Naive thymus-derived CD4-positive, alpha-beta T cell (primary cell): ENCODE measurements at regions not wholly inside any gene's neighbourhood (a gene's known extent, or its start where the extent isn't known, plus 50 kb on each side); places are given as distances from the start of the nearest gene placed in this dataset.

Experiments
- ATAC-seq: fragments of 150-1000 bp; cut with Tn5 transposase; 2 replicates; pipeline ENCODE4 v1.10.0; 2021; ENCODE audit warnings: mild to moderate bottlenecking, moderate library complexity
- CTCF ChIA-PET: fragments of 350-600 bp; sonication (Branson Sonifier 250); formaldehyde crosslinking; loops from one replicate; lab custom pipeline; 2021; ENCODE audit warnings: antibody characterized with exemption; lab: Charles Lee
- POLR2A ChIA-PET: fragments of 350-600 bp; sonication (Branson Sonifier 250); formaldehyde crosslinking; loops from one replicate; lab custom pipeline; 2021; ENCODE audit warnings: antibody characterized with exemption, inconsistent platforms; lab: Charles Lee
- DNase-seq, 9 donors: peaks; one replicate each; pipeline versions ENCODE4 v3.0.0 to v3.0.0-alpha.2; 2020 to 2022; ENCODE audit warnings: mixed read lengths in 1 of 9
- H3K27ac ChIP-seq: one replicate; pipeline ENCODE4 v1.7.0; 2013; ENCODE audit warnings: mild to moderate bottlenecking, low read depth, low read length, moderate library complexity
- H3K27me3 ChIP-seq, 2 donors: one replicate each; pipeline ENCODE4 v1.7.0; 2013; ENCODE audit warnings: low read length in 2 of 2, mild to moderate bottlenecking in 2 of 2, moderate library complexity in 2 of 2; ENCODE audit not compliant: control insufficient read depth in 2 of 2, insufficient read depth in 2 of 2
- H3K36me3 ChIP-seq, 3 experiments: 1 replicate in 2 of 3; 2 replicates in 1 of 3; pipeline ENCODE4 v1.7.0; 2013; ENCODE audit warnings: low read length in 3 of 3, mild to moderate bottlenecking in 3 of 3, moderate library complexity in 1 of 3; ENCODE audit not compliant: insufficient read depth in 3 of 3, control insufficient read depth in 2 of 3
- H3K4me1 ChIP-seq, 2 donors: one replicate each; pipeline ENCODE4 v1.7.0; 2013; ENCODE audit warnings: low read length in 2 of 2, mild to moderate bottlenecking in 2 of 2, moderate library complexity in 1 of 2; ENCODE audit not compliant: control insufficient read depth in 2 of 2, insufficient read depth in 2 of 2
- H3K4me3 ChIP-seq: 2 replicates; pipeline ENCODE4 v1.7.0; 2013; ENCODE audit warnings: mild to moderate bottlenecking, low read length
- H3K9me3 ChIP-seq, 3 experiments: 1 replicate in 2 of 3; 2 replicates in 1 of 3; pipeline ENCODE4 v1.7.0; 2013; ENCODE audit warnings: low read length in 3 of 3; ENCODE audit not compliant: control insufficient read depth in 2 of 3
- H3K27ac Mint-ChIP-seq, 9 donors: one replicate each; pipeline ENCODE4 v1.8.0; 2020 to 2022; ENCODE audit warnings: mixed read lengths in 9 of 9, mild to moderate bottlenecking in 8 of 9, moderate library complexity in 5 of 9, inconsistent platforms in 2 of 9
- H3K27me3 Mint-ChIP-seq, 5 donors: one replicate each; pipeline ENCODE4 v1.8.0; 2021 to 2022; ENCODE audit warnings: mixed read lengths in 5 of 5, mild to moderate bottlenecking in 1 of 5
- H3K36me3 Mint-ChIP-seq, 5 donors: one replicate each; pipeline ENCODE4 v1.8.0; 2020 to 2022; ENCODE audit warnings: mixed read lengths in 5 of 5, mild to moderate bottlenecking in 3 of 5, inconsistent platforms in 1 of 5
- H3K4me1 Mint-ChIP-seq, 7 donors: one replicate each; pipeline ENCODE4 v1.8.0; 2020 to 2022; ENCODE audit warnings: mixed read lengths in 7 of 7, mild to moderate bottlenecking in 3 of 7, inconsistent platforms in 1 of 7
- H3K4me3 Mint-ChIP-seq, 10 donors: one replicate each; pipeline ENCODE4 v1.8.0; 2020 to 2022; ENCODE audit warnings: mild to moderate bottlenecking in 10 of 10, mixed read lengths in 10 of 10, moderate library complexity in 6 of 10, inconsistent platforms in 2 of 10
- H3K9me3 Mint-ChIP-seq, 11 donors: one replicate each; pipeline ENCODE4 v1.8.0; 2020 to 2022; ENCODE audit warnings: mixed read lengths in 11 of 11, mild to moderate bottlenecking in 4 of 11, inconsistent platforms in 1 of 11, moderate library complexity in 1 of 11
- intact Hi-C, 2 donors: fragments of 100-400 bp; cut with micrococcal nuclease; formaldehyde crosslinking; loops; one replicate each; pipeline ENCODE4 v1.15.1; 2023

DNA sequence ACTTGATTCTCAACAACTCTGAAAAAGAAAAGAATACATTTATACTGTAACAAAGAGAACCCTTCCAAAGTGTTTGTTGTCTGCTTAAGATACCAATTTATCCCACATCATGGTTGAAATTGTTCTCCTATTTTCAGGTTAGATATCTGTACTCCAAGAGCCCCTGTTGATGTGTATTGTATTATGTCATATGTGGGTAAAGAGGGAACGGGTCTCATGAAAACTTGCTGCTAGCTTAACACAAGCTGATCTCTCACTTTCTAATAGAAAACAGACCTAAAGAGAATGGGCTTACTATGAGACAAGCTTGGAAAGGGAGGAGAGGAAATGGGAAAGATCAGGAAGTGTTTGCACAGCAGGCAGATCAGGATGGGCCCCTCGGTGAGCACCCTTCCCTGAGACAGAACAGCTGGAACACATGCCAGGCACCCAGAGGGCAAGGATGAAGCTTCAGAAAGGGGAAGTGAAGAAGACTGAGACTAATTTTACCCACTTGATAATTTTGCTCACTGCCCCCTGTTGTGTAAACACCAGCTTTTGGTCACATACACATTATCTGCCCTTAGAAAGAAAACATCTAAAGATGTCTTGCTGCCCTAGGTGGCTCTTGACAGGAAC lies 747.9 kb upstream of the CCDC54 start:
- no peaks in the 10 kb centered on the region for H3K4me1 Mint-ChIP-seq
- H3K4me3 Mint-ChIP-seq = no peak overlapping the region
- Histone ChIP-seq H3K27me3 (no peaks in the 10 kb centered on the region), H3K36me3 (no peaks in the 10 kb centered on the region), H3K9me3 (no peaks in the 10 kb centered on the region), H3K4me3 (no peak overlapping the region), H3K4me1 (no peaks in the 10 kb centered on the region), H3K27ac (no peak overlapping the region)
- peaks cover 0 to 5% (median 4%) of the 10 kb centered on the region in 5 donors for H3K27me3 Mint-ChIP-seq
- ATAC-seq (no peak), DNase-seq (no peak)
- H3K36me3 Mint-ChIP-seq = peaks cover 0 to 3% (median 0%) of the 10 kb centered on the region in 5 donors
- ChIA-PET CTCF (no interaction called here), POLR2A (no interaction called here)
- peaks cover 0 to 9% (median 1%) of the 10 kb centered on the region in 11 donors for H3K9me3 Mint-ChIP-seq
- no peak overlapping the region for H3K27ac Mint-ChIP-seq
- intact Hi-C loops = no loop called here

DNA sequence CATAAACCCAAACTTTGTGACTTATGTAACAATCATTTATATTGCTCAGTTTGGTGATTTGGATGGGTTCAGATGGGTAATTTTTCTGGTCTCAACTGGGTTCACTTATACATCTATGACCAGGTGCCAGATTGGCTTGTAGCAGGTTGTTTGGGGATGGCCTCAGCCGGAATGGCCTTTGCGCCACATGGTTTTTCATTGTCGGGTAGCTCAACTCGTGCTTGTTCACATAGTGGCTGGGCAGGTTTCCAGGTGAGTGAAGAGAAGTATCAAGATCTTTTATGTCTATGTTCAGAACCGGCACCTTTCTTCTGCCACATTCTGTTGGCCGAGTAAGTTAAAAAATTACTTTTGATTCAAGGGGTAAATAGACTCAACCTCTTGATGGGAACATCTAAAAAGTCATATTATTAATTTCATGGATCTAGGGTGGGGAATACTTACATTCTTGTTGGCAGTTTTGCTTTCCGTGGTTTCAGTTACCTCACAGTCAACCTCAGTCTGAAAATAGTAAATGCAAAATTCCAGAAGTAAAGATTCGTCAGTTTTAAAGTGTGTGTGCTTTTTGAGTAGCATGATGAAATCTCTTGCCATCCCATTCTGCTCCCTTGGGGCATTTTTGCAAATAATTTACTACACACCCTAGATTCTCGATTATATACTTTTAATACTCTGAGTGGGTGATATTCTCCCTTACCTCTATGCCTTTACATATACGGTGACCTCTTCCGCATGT lies 745.7 kb upstream of the CCDC54 start:
- H3K27ac ChIP-seq = no peak overlapping the region
- no peaks in the 10 kb centered on the region for H3K9me3 ChIP-seq
- Mint-ChIP-seq H3K27me3 (peaks cover 0 to 10% (median 5%) of the 10 kb centered on the region in 5 donors), H3K27ac (no peak overlapping the region), H3K4me3 (no peak overlapping the region), H3K4me1 (no peaks in the 10 kb centered on the region), H3K36me3 (no peaks in the 10 kb centered on the region), H3K9me3 (no peaks in the 10 kb centered on the region)
- H3K36me3 ChIP-seq = no peaks in the 10 kb centered on the region
- no peaks in the 10 kb centered on the region for H3K27me3 ChIP-seq
- ATAC-seq (no peak), DNase-seq (no peak)
- H3K4me1 ChIP-seq = no peaks in the 10 kb centered on the region
- CTCF ChIA-PET = no interaction called here
- intact Hi-C loops = no loop called here
- H3K4me3 ChIP-seq = no peak overlapping the region
- POLR2A ChIA-PET = no interaction called here

DNA sequence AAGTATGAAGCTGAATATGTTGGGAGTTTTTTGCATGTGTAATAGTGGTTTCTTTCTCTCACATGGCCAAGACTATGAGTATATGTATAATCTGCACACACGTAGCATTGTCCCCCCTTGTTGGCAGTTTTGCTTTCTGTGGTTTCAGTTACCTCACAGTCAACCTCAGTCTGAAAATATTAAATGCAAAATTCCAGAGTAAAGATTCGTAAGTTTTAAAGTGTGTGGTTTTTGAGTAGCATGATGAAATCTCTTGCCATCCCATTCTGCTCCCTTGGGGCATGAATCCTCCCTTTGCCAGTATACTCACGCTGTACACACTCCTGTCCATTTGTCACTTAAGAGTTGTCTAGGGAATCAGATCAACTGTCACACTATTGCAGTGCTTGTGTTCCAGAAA lies 742.0 kb upstream of the CCDC54 start:
- H3K27ac Mint-ChIP-seq = no peak overlapping the region
- intact Hi-C loops = no loop called here
- POLR2A ChIA-PET = no interaction called here

DNA sequence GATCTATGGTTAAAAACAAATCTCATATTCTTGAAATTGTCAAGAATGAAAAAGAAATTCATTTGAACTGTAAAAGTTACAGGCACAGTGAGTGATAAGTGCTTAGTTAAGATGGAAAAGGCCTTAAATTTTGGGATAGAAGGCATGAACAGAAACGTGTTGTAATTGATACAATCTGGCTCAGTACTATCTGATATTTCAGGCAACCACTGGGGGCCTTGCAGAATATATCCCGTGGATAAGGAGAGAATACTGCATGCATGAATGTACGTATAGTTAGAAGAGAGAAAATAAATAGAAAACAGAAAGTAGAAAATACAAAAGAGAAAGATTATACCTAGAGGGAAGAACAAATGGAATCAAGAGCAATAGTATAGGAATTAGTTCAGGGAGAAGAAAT lies 741.4 kb upstream of the CCDC54 start:
- DNase-seq (no peak), ATAC-seq (no peak)
- CTCF ChIA-PET = no interaction called here
- POLR2A ChIA-PET = no interaction called here
- H3K36me3 ChIP-seq = no peaks in the 10 kb centered on the region
- H3K4me3 Mint-ChIP-seq = no peak overlapping the region
- no peaks in the 10 kb centered on the region for H3K9me3 Mint-ChIP-seq
- no peaks in the 10 kb centered on the region for H3K36me3 Mint-ChIP-seq
- H3K4me1 Mint-ChIP-seq = no peaks in the 10 kb centered on the region
- no peak overlapping the region for H3K4me3 ChIP-seq
- H3K27me3 Mint-ChIP-seq = peaks cover 0 to 15% (median 5%) of the 10 kb centered on the region in 5 donors
- intact Hi-C loops = no loop called here
- no peaks in the 10 kb centered on the region for H3K27me3 ChIP-seq
- no peaks in the 10 kb centered on the region for H3K4me1 ChIP-seq
- H3K27ac ChIP-seq = no peak overlapping the region
- H3K27ac Mint-ChIP-seq = no peak overlapping the region
- H3K9me3 ChIP-seq = no peaks in the 10 kb centered on the region

More for the DNA sequence above, 742.0 kb upstream of the CCDC54 start:
- Histone ChIP-seq H3K4me3 (no peak overlapping the region), H3K4me1 (no peaks in the 10 kb centered on the region), H3K36me3 (no peaks in the 10 kb centered on the region), H3K9me3 (no peaks in the 10 kb centered on the region), H3K27ac (no peak overlapping the region), H3K27me3 (no peaks in the 10 kb centered on the region)
- peaks cover 0 to 15% (median 5%) of the 10 kb centered on the region in 5 donors for H3K27me3 Mint-ChIP-seq
- ATAC-seq (no peak), DNase-seq (no peak)
- no peak overlapping the region for H3K4me3 Mint-ChIP-seq
- no peaks in the 10 kb centered on the region for H3K9me3 Mint-ChIP-seq
- H3K4me1 Mint-ChIP-seq = no peaks in the 10 kb centered on the region
- H3K36me3 Mint-ChIP-seq = no peaks in the 10 kb centered on the region
- CTCF ChIA-PET = no interaction called here

DNA sequence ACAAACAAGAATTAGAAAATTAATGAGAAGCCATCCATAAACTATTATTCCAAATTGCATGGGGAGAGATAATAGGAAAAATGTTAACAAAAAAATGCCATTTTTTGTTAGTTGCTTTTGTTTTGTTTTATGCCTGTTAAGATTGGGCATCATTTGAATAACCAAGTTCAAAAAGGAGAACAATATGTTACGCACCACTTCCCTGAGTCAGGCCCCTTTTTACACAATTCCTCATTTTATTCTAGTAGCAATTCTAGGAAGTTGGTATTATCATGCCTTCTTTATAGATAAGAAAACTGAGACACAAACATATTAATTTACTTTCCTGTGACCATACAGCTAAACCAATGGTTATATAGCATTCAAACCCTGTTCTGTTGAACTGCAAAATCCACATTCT lies 736.9 kb upstream of the CCDC54 start:
- Mint-ChIP-seq H3K4me1 (no peaks in the 10 kb centered on the region), H3K4me3 (no peak overlapping the region), H3K36me3 (no peaks in the 10 kb centered on the region), H3K9me3 (peaks cover 0 to 4% (median 0%) of the 10 kb centered on the region in 11 donors), H3K27me3 (peaks cover 0 to 10% (median 5%) of the 10 kb centered on the region in 5 donors), H3K27ac (no peak overlapping the region)
- POLR2A ChIA-PET = no interaction called here
- ATAC-seq = no peak
- no peak overlapping the region for H3K27ac ChIP-seq
- no peaks in the 10 kb centered on the region for H3K27me3 ChIP-seq
- no peak overlapping the region for H3K4me3 ChIP-seq
- CTCF ChIA-PET = no interaction called here
- DNase-seq = no peak
- no peaks in the 10 kb centered on the region for H3K36me3 ChIP-seq
- no peaks in the 10 kb centered on the region for H3K4me1 ChIP-seq
- intact Hi-C loops = no loop called here
- no peaks in the 10 kb centered on the region for H3K9me3 ChIP-seq

DNA sequence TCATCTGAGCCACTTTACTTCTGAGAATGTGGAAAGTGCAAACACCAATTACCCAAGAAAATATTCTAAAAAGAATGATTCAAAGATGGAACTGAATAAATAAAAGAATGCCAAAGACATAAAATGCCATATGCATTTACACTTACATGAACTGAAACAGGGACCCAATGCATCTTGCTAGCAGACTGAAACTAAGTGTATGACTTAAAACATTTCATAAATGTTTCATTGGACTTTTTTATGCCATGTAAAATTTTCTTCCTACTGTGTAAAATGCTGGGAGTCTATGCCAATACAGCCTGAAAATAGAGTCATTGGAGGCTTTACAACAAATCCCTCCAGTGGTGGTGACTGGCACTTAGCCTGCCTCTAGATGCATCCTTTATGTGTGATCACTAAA lies 735.1 kb upstream of the CCDC54 start:
- intact Hi-C loops = no loop called here
- no peaks in the 10 kb centered on the region for H3K4me1 Mint-ChIP-seq
- no peak for ATAC-seq
- H3K4me1 ChIP-seq = no peaks in the 10 kb centered on the region
- no peak for DNase-seq
- H3K4me3 ChIP-seq = no peak overlapping the region
- H3K36me3 Mint-ChIP-seq = no peaks in the 10 kb centered on the region
- H3K27me3 ChIP-seq = no peaks in the 10 kb centered on the region
- H3K9me3 ChIP-seq = no peaks in the 10 kb centered on the region
- H3K36me3 ChIP-seq = no peaks in the 10 kb centered on the region
- H3K27me3 Mint-ChIP-seq = peaks cover 0 to 16% (median 5%) of the 10 kb centered on the region in 5 donors
- H3K4me3 Mint-ChIP-seq = no peak overlapping the region
- no peak overlapping the region for H3K27ac Mint-ChIP-seq
- ChIA-PET POLR2A (no interaction called here), CTCF (no interaction called here)
- H3K9me3 Mint-ChIP-seq = peaks cover 0 to 4% (median 0%) of the 10 kb centered on the region in 11 donors
- no peak overlapping the region for H3K27ac ChIP-seq

DNA sequence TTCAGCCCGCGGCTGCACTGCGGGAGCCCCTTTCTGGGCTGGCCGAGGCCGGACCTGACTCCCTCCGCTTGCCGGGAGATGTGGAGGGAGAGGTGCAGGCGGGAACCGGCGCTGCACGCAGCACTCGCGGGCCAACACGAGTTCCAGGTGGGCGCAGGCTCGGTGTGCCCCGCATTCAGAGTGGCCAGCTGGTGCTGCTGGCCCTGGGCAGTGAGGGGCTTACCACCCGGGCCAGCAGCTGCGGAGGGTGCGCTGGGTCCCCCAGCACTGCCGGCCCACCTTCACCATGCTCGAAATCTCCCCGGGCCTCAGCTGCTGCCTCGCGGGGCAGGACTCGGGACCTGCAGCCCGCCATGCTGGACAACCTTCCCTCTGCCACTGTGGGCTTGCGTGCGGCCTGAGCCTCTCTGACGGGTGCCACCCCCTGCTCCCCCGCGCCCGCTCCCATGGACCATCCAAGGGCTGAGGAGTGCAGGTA lies 733.5 kb upstream of the CCDC54 start:
- CTCF ChIA-PET = no interaction called here
- POLR2A ChIA-PET = no interaction called here
- no peak overlapping the region for H3K27ac ChIP-seq
- Mint-ChIP-seq H3K27ac (no peak overlapping the region), H3K27me3 (peaks cover 0 to 12% (median 8%) of the 10 kb centered on the region in 5 donors), H3K4me3 (no peak overlapping the region), H3K9me3 (peaks cover 0 to 4% (median 0%) of the 10 kb centered on the region in 11 donors), H3K36me3 (no peaks in the 10 kb centered on the region), H3K4me1 (no peaks in the 10 kb centered on the region)
- no peak overlapping the region for H3K4me3 ChIP-seq
- intact Hi-C loops = no loop called here
- ATAC-seq (no peak), DNase-seq (no peak)
- H3K36me3 ChIP-seq = no peaks in the 10 kb centered on the region
- no peaks in the 10 kb centered on the region for H3K4me1 ChIP-seq
- H3K9me3 ChIP-seq = no peaks in the 10 kb centered on the region
- no peaks in the 10 kb centered on the region for H3K27me3 ChIP-seq
